ENCODE measurements at regions not wholly inside any gene's neighbourhood (a gene's known extent, or its start where the extent isn't known, plus 50 kb on each side); places are given as distances from the start of the nearest gene placed in this dataset.

GRCh38 chr4:181258569-181258968, 984.6 kb upstream of the TENM3 start:
- TF ChIP-seq POLR2AphosphoS5 (IDR thresholded peaks at IDR 0.05; ENCODE audit: low read depth, low read length), result no peak
- no peak for TF ChIP-seq POLR2A (IDR thresholded peaks at IDR 0.05; ENCODE audit: low read depth, low read length)
- TF ChIP-seq TAF1 (IDR thresholded peaks at IDR 0.05; ENCODE audit: borderline replicate concordance, low read depth, low read length), result no peak
